Smooth muscle cell (in vitro differentiated cells): ENCODE measurements at regions not wholly inside any gene's neighbourhood (a gene's known extent, or its start where the extent isn't known, plus 50 kb on each side); places are given as distances from the start of the nearest gene placed in this dataset.

Source experiments
- DNase-seq: peaks from one replicate; lab custom pipeline; 2025; ENCODE audit not compliant: unreplicated experiment; lab: John Stamatoyannopoulos, UW
- H2AFZ ChIP-seq: fragments of 200-600 bp; sonication (generic); 2 replicates; pipeline ENCODE4 v1.6.0; 2016; ENCODE audit warnings: antibody characterized with exemption, low read depth, mild to moderate bottlenecking
- H3F3A ChIP-seq: fragments of 200-600 bp; sonication (generic); 2 replicates; pipeline ENCODE4 v1.6.0; 2017; ENCODE audit warnings: antibody characterized with exemption, low read depth
- H3K27ac ChIP-seq: fragments of 200-600 bp; sonication (generic); 2 replicates; pipeline ENCODE4 v1.5.1; 2016; ENCODE audit warnings: low read depth, mild to moderate bottlenecking
- H3K27me3 ChIP-seq: fragments of 200-600 bp; sonication (generic); 2 replicates; pipeline ENCODE4 v1.6.1; 2016; ENCODE audit warnings: low read depth, mild to moderate bottlenecking
- H3K36me3 ChIP-seq: fragments of 200-600 bp; sonication (generic); 2 replicates; pipeline ENCODE4 v1.5.1; 2016; ENCODE audit warnings: low read depth
- H3K4me1 ChIP-seq: fragments of 200-600 bp; sonication (generic); 2 replicates; pipeline ENCODE4 v1.5.1; 2016; ENCODE audit warnings: low read depth
- H3K4me2 ChIP-seq: fragments of 200-600 bp; sonication (generic); 2 replicates; pipeline ENCODE4 v1.6.0; 2016; ENCODE audit warnings: mild to moderate bottlenecking
- H3K4me3 ChIP-seq: fragments of 200-600 bp; sonication (generic); 2 replicates; pipeline ENCODE4 v1.5.1; 2016; ENCODE audit warnings: mild to moderate bottlenecking
- H3K79me2 ChIP-seq: fragments of 200-600 bp; sonication (generic); 2 replicates; pipeline ENCODE4 v1.6.0; 2016; ENCODE audit warnings: low read depth, mild to moderate bottlenecking
- H3K9ac ChIP-seq: fragments of 200-600 bp; sonication (generic); 2 replicates; pipeline ENCODE4 v1.6.0; 2016; ENCODE audit warnings: low read depth
- H3K9me3 ChIP-seq: fragments of 200-600 bp; sonication (generic); replicated peaks from 2 replicates; pipeline ENCODE4 v1.5.1; 2016; ENCODE audit warnings: low read depth
- H4K20me1 ChIP-seq: fragments of 200-600 bp; sonication (generic); 2 replicates; pipeline ENCODE4 v1.6.0; 2016; ENCODE audit warnings: low read depth
- CTCF ChIP-seq: fragments of 200-600 bp; sonication (generic); IDR thresholded peaks from 2 replicates; pipeline ENCODE4 v1.5.1; 2017; ENCODE audit warnings: borderline replicate concordance, mild to moderate bottlenecking, antibody characterized with exemption; ENCODE audit not compliant: insufficient read depth, poor library complexity, severe bottlenecking
- WGBS: methylation state at CpG from one replicate; pipeline ENCODE4 v1.1.7; 2016; ENCODE audit warnings: low lambda C conversion rate; 5-methylcytosine and 5-hydroxymethylcytosine counted together

GRCh38 chrX:78534221-78534620 lies 124.9 kb downstream of the RTL3 start:
- Histone ChIP-seq H3F3A (no peaks in the 10 kb centered on the region), H2AFZ (no peak overlapping the region), H3K9me3 (no peaks in the 10 kb centered on the region), H3K27me3 (no peaks in the 10 kb centered on the region), H4K20me1 (no peaks in the 10 kb centered on the region), H3K4me2 (no peak overlapping the region), H3K9ac (no peak overlapping the region), H3K4me3 (no peak overlapping the region), H3K4me1 (no peaks in the 10 kb centered on the region), H3K79me2 (no peaks in the 10 kb centered on the region), H3K27ac (no peak overlapping the region), H3K36me3 (no peaks in the 10 kb centered on the region)
- no peak for DNase-seq
- TF ChIP-seq CTCF, result no peak
- WGBS, result 79% methylated on average over 2 of the region's 2 CpGs

GRCh38 chrX:78532363-78532762 lies 126.8 kb downstream of the RTL3 start:
- no peak overlapping the region for H3K4me2 ChIP-seq
- TF ChIP-seq CTCF, result no peak
- no peak overlapping the region for H3K4me3 ChIP-seq

GRCh38 chrX:78527818-78528217 lies 131.3 kb downstream of the RTL3 start:
- H3F3A ChIP-seq, result no peaks in the 10 kb centered on the region
- no peak overlapping the region for H2AFZ ChIP-seq
- H3K9me3 ChIP-seq, result no peaks in the 10 kb centered on the region
- H3K4me2 ChIP-seq, result no peak overlapping the region
- H3K4me3 ChIP-seq, result no peak overlapping the region
- no peaks in the 10 kb centered on the region for H3K79me2 ChIP-seq
- H3K4me1 ChIP-seq, result peaks cover 6% of the 10 kb centered on the region
- no peak overlapping the region for H3K27ac ChIP-seq
- H3K36me3 ChIP-seq, result no peaks in the 10 kb centered on the region
- no peaks in the 10 kb centered on the region for H3K27me3 ChIP-seq
- H3K9ac ChIP-seq, result no peak overlapping the region
- WGBS, result 67% methylated on average over 1 of the region's 1 CpG
- no peak for TF ChIP-seq CTCF
- DNase-seq, result no peak
- no peaks in the 10 kb centered on the region for H4K20me1 ChIP-seq

More at GRCh38 chrX:78532363-78532762, 126.8 kb downstream of the RTL3 start:
- Histone ChIP-seq H3K36me3 (no peaks in the 10 kb centered on the region), H3K9ac (no peak overlapping the region), H3K27me3 (no peaks in the 10 kb centered on the region), H2AFZ (no peak overlapping the region), H4K20me1 (no peaks in the 10 kb centered on the region), H3K4me1 (no peaks in the 10 kb centered on the region), H3K27ac (no peak overlapping the region), H3F3A (no peaks in the 10 kb centered on the region), H3K9me3 (no peaks in the 10 kb centered on the region), H3K79me2 (no peaks in the 10 kb centered on the region)
- DNase-seq, result no peak

GRCh38 chrX:78527263-78527662 lies 131.9 kb downstream of the RTL3 start:
- Histone ChIP-seq H3F3A (no peaks in the 10 kb centered on the region), H3K9me3 (no peaks in the 10 kb centered on the region), H3K4me2 (no peak overlapping the region), H2AFZ (no peak overlapping the region), H3K27ac (peak overlapping the region; percentile 69), H3K9ac (no peak overlapping the region), H3K4me3 (no peak overlapping the region), H3K4me1 (peaks cover 6% of the 10 kb centered on the region), H3K79me2 (no peaks in the 10 kb centered on the region), H4K20me1 (no peaks in the 10 kb centered on the region), H3K36me3 (no peaks in the 10 kb centered on the region), H3K27me3 (no peaks in the 10 kb centered on the region)
- no peak for DNase-seq
- TF ChIP-seq CTCF, result no peak
- 58% methylated on average over 1 of the region's 1 CpG for WGBS
